Right atrium auricular region (tissue), 2 donors: ENCODE measurements at regions not wholly inside any gene's neighbourhood (a gene's known extent, or its start where the extent isn't known, plus 50 kb on each side); places are given as distances from the start of the nearest gene placed in this dataset.

Experiments used
- DNase-seq: peaks from one replicate; pipeline ENCODE4 v3.0.0-alpha.2; 2019; ENCODE audit warnings: low spot score
- H3K27ac ChIP-seq, 2 donors: fragments of 200-600 bp; sonication (generic); 1 replicate in 1 of 2; 2 replicates in 1 of 2; pipeline ENCODE4 v1.5.1; 2016 to 2019
- H3K27me3 ChIP-seq, 2 donors: fragments of 200-600 bp; sonication (generic); one replicate each; pipeline versions ENCODE4 v1.5.1 to v1.6.0; 2017 to 2019
- H3K36me3 ChIP-seq: fragments of 200-600 bp; sonication (generic); one replicate; pipeline ENCODE4 v1.5.1; 2016
- H3K4me1 ChIP-seq, 2 donors: fragments of 200-600 bp; sonication (generic); one replicate each; pipeline versions ENCODE4 v1.5.1 to v1.6.0; 2017 to 2019
- H3K4me3 ChIP-seq, 2 donors: fragments of 200-600 bp; sonication (generic); 1 replicate in 1 of 2; 2 replicates in 1 of 2; pipeline ENCODE4 v1.5.1; 2017 to 2019; ENCODE audit warnings: mild to moderate bottlenecking in 1 of 2, moderate library complexity in 1 of 2
- H3K9me3 ChIP-seq, 2 donors: fragments of 200-600 bp; sonication (generic); one replicate each; pipeline ENCODE4 v1.5.1; 2019
- CTCF ChIP-seq, 2 donors: fragments of 200-600 bp; sonication (generic); IDR thresholded peaks; one replicate each; pipeline ENCODE4 v1.5.1; 2019; ENCODE audit warnings: antibody characterized with exemption in 2 of 2

DNA sequence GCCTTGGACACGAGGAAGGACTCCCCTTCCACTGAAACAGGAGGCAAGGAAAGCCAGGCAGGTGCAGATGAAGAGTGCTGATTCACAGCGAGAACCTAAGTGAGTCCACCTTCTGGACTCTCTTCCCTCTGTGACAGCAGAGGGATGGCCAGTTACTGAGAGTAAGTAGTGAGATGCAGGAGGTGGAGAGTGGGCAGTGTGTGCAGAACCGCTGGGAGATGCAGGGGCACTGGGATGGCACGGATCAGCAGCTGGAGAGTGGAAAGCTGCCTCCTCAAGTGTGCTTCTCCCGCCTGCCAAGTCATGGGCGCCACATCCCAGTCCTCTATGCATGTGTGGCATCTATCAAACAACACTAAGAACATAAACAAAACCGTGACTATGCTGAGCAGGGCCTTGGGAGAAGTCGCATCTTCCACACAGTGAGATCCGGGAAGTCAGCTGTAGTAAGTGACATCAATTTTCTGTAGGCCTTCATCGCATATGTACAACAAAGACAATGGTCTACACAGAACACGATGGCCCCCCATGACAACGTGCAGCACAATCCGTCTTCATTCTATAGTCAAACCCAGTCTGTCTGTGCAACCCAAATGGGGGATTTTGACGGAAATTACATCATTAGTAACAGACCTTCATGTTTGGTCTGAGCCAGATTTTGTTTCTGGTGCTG, 217.4 kb upstream of the KLF14 start:
- H3K4me1 ChIP-seq, result peaks cover 0 to 37% of the 10 kb centered on the region in 2 donors
- DNase-seq, result no peak
- no peaks in the 10 kb centered on the region for H3K27me3 ChIP-seq
- H3K27ac ChIP-seq, result no peak overlapping the region
- no peak for TF ChIP-seq CTCF (IDR thresholded peaks at IDR 0.05)
- no peaks in the 10 kb centered on the region for H3K9me3 ChIP-seq
- no peak overlapping the region for H3K4me3 ChIP-seq
- H3K36me3 ChIP-seq, result peaks cover 7% of the 10 kb centered on the region

GRCh38 chr7:130951976-130952876, 218.2 kb upstream of the KLF14 start:
- peaks cover 0 to 45% of the 10 kb centered on the region in 2 donors for H3K4me1 ChIP-seq
- H3K36me3 ChIP-seq, result peaks cover 7% of the 10 kb centered on the region
- no peak overlapping the region for H3K27ac ChIP-seq
- no peak overlapping the region for H3K4me3 ChIP-seq
- H3K27me3 ChIP-seq, result no peaks in the 10 kb centered on the region
- DNase-seq, result no peak
- no peaks in the 10 kb centered on the region for H3K9me3 ChIP-seq
- no peak for TF ChIP-seq CTCF (IDR thresholded peaks at IDR 0.05)

- Histone ChIP-seq H3K27ac (no peak overlapping the region), H3K4me3 (no peak overlapping the region), H3K36me3 (peaks cover 7% of the 10 kb centered on the region), H3K27me3 (no peaks in the 10 kb centered on the region), H3K4me1 (peaks cover 0 to 45% of the 10 kb centered on the region in 2 donors), H3K9me3 (no peaks in the 10 kb centered on the region)
- TF ChIP-seq CTCF (IDR thresholded peaks at IDR 0.05), result no peak
- DNase-seq, result no peak
Observed at GRCh38 chr7:130953196-130953595, 219.2 kb upstream of the KLF14 start.

DNA sequence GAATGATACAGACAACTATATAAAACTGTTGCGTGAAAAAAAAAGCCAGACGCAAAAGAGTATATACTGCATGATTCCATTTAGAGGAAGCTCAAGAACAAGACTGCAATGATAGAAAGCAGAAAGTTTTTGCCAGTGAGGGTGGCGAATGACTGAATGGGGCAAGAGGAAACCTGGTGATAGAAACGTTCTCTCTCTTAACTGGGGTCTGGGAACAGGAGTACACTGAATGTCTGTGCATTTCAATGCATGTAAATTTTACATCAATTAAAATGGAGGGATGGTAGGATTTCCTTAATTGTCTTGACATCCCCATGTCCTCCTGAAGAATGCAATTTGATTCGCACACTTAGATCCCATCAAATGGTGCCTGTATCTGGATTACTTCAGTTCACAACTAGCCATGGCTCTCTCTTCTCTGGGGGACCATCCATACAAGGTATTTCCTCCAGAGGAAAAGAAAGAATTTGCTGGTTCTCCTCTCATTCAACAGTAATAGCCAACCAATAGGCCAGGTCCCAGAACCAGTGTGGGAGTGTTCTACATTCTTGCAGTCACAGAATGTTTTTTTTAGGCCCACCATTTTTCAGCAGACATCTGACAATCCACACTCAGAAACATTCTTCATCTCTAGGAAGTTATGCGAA, 221.0 kb upstream of the KLF14 start:
- peaks cover 0 to 54% of the 10 kb centered on the region in 2 donors for H3K4me1 ChIP-seq
- no peak overlapping the region for H3K27ac ChIP-seq
- no peak for TF ChIP-seq CTCF (IDR thresholded peaks at IDR 0.05)
- H3K27me3 ChIP-seq, result no peaks in the 10 kb centered on the region
- H3K4me3 ChIP-seq, result no peak overlapping the region
- H3K36me3 ChIP-seq, result peaks cover 7% of the 10 kb centered on the region
- no peaks in the 10 kb centered on the region for H3K9me3 ChIP-seq
- DNase-seq, result no peak

DNA sequence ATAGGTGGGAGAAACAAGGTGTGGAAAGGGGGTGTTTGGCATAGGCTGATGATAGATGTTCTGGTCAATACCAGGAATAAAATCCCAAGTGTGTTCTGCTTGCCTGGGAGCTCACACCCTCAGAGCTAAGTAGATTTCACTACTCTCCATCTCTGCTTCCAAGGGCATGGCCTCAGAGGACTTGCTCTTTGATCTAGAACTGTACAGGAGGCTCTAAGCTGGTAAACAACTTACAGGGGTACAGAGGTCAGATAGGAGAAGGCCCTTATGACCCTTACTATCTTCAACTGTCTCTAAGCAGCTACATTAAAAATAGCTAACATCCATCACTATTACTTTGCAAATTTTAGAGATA, 221.5 kb upstream of the KLF14 start:
- no peak for DNase-seq
- Histone ChIP-seq H3K4me3 (no peak overlapping the region), H3K4me1 (peaks cover 0 to 54% of the 10 kb centered on the region in 2 donors), H3K9me3 (no peaks in the 10 kb centered on the region), H3K27ac (no peak overlapping the region), H3K36me3 (peaks cover 7% of the 10 kb centered on the region), H3K27me3 (no peaks in the 10 kb centered on the region)
- no peak for TF ChIP-seq CTCF (IDR thresholded peaks at IDR 0.05)
